Mucosa of stomach (tissue), 1 donor: ENCODE measurements at regions not wholly inside any gene's neighbourhood (a gene's known extent, or its start where the extent isn't known, plus 50 kb on each side); places are given as distances from the start of the nearest gene placed in this dataset.

ENCODE experiments used
- H3K27me3 ChIP-seq: one replicate; pipeline ENCODE4 v1.7.0; 2013; ENCODE audit warnings: mild to moderate bottlenecking, low read length; ENCODE audit not compliant: control insufficient read depth, insufficient read depth
- H3K36me3 ChIP-seq: one replicate; pipeline ENCODE4 v1.7.0; 2013; ENCODE audit warnings: low read length; ENCODE audit not compliant: control insufficient read depth, insufficient read depth
- H3K4me1 ChIP-seq: one replicate; pipeline ENCODE4 v1.7.0; 2013; ENCODE audit warnings: mild to moderate bottlenecking, low read length; ENCODE audit not compliant: control insufficient read depth, insufficient read depth
- H3K4me3 ChIP-seq: one replicate; pipeline ENCODE4 v1.7.0; 2013; ENCODE audit warnings: low read length
- H3K9ac ChIP-seq: one replicate; pipeline ENCODE4 v1.7.0; 2013; ENCODE audit warnings: mild to moderate bottlenecking, low read length, moderate library complexity
- H3K9me3 ChIP-seq: one replicate; pipeline ENCODE4 v1.7.0; 2013; ENCODE audit warnings: mild to moderate bottlenecking, low read length, moderate library complexity; ENCODE audit not compliant: control insufficient read depth
- donor health status: Pancreatic carcinoma.

DNA sequence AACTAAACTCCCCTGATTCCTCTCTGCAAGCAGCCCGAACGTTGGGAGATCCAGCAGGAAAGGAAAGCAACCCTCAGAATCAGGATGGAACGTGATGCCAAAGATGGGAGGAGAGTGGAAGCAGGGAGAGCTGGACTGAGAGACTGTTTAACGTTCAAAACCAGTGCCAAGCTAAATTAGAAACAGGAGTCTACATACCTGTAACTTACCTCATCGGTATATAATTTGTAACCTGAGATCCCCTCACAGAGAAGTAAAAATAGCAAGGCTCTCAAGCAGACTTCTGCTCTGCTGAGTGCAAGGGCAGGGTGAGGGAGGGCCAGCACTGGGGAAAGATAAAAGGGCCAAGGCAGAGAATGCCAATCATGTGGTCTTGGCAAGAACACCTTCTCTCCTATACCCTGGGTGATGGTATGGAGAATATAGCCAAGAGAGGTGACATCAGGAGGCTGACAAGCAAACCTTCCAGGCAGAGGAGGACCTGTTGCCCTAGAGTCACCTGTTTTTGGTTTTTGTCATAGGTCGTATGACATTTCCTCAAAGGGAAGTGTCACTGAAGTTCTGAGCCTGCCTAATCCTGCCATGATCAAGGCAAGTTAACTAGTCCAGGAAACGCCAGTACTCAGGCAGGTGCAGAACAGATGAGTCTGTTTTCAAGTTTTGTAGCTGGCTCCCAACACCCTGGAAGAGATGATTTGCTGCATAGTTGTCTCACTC is 472.0 kb downstream of the NFIB start:
- Histone ChIP-seq H3K9me3 (no peaks in the 10 kb centered on the region), H3K27me3 (no peaks in the 10 kb centered on the region), H3K36me3 (no peaks in the 10 kb centered on the region), H3K4me1 (no peaks in the 10 kb centered on the region), H3K4me3 (no peak overlapping the region), H3K9ac (no peak overlapping the region)

- Histone ChIP-seq H3K4me3 (no peak overlapping the region), H3K9me3 (no peaks in the 10 kb centered on the region), H3K36me3 (no peaks in the 10 kb centered on the region), H3K4me1 (no peaks in the 10 kb centered on the region), H3K9ac (no peak overlapping the region), H3K27me3 (no peaks in the 10 kb centered on the region)
Measured at GRCh38 chr9:13832446-13832845, 481.5 kb downstream of the NFIB start.

DNA sequence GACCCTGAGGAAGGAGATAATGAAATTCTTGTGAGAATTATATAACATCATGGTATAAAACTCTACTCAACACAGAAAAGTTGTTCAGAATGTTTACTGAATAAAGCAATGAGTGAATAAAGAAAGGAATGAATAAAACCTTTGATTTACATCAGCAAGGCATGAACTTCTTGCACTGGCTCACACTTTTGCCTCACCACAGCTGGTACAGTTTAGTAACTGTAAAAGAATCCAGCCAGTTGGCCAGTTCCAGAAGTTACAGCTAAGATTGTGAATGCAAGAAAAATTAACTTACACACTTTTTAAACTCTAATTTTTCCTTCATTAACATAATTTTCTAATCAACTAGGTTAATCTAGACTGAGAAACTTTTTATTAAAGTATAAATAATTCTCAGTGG is 490.9 kb downstream of the NFIB start:
- no peaks in the 10 kb centered on the region for H3K4me1 ChIP-seq
- H3K9me3 ChIP-seq: no peaks in the 10 kb centered on the region
- no peaks in the 10 kb centered on the region for H3K36me3 ChIP-seq
- no peaks in the 10 kb centered on the region for H3K27me3 ChIP-seq
- no peak overlapping the region for H3K4me3 ChIP-seq
- H3K9ac ChIP-seq: no peak overlapping the region

GRCh38 chr9:13817754-13818278 is 496.1 kb downstream of the NFIB start:
- no peaks in the 10 kb centered on the region for H3K36me3 ChIP-seq
- H3K9me3 ChIP-seq: no peaks in the 10 kb centered on the region
- H3K4me3 ChIP-seq: no peak overlapping the region
- no peak overlapping the region for H3K9ac ChIP-seq
- no peaks in the 10 kb centered on the region for H3K4me1 ChIP-seq
- H3K27me3 ChIP-seq: no peaks in the 10 kb centered on the region

DNA sequence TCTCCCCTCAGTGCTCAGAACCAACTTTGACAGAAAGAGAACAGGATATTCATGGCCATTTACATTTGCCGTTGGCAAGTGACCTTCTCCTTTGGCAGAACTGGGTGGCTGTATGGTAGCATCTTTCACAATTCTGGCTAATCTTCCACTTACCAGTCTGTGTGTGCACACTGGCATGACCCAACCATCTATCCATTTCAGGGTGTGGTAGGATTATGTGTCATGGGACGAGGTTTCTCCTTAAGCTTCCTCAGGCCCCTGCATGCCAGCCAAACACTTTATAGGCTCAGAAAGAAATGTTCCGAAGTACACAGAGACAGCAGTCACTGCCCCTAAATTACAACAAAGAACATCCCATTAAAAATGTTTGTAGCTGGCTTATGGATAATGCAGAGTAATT is 497.1 kb downstream of the NFIB start:
- Histone ChIP-seq H3K27me3 (no peaks in the 10 kb centered on the region), H3K4me1 (no peaks in the 10 kb centered on the region), H3K9me3 (no peaks in the 10 kb centered on the region), H3K9ac (no peak overlapping the region), H3K36me3 (no peaks in the 10 kb centered on the region), H3K4me3 (no peak overlapping the region)

DNA sequence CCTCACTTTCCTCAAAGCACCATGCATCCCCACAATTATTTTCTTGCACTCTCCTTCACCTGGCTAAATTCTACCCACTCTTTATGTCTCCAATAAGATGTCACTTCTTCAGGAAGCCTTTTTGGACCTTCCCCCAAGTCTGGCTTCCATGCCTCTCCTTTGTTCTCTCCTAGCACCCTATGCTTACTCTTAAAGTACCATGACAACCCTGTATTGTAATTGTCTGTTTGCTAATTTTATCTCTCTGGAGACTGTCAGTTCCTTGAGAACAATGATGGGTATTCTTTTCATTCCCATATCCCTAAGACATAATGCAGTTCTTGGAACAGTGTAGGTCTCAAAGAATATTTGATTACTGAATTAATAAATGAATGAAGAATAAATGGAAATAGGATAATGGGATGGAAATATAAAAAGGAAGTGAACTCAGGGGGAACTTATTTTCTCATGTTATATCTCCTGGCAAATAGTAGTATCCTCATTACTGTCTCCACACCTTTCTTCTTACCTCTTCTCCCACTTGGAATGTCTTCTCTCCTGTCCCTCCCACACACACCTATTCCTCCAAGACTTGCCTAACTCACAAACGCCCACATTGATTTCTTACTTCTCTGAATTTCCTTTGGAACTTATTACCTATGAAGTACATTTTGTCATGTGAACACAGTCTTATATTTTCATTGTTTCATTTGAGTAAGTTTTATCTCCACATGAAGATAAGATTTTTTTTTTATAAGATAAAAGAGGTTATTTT is 499.1 kb downstream of the NFIB start:
- Histone ChIP-seq H3K27me3 (no peaks in the 10 kb centered on the region), H3K36me3 (no peaks in the 10 kb centered on the region), H3K4me3 (no peak overlapping the region), H3K9me3 (no peaks in the 10 kb centered on the region), H3K4me1 (no peaks in the 10 kb centered on the region), H3K9ac (no peak overlapping the region)

DNA sequence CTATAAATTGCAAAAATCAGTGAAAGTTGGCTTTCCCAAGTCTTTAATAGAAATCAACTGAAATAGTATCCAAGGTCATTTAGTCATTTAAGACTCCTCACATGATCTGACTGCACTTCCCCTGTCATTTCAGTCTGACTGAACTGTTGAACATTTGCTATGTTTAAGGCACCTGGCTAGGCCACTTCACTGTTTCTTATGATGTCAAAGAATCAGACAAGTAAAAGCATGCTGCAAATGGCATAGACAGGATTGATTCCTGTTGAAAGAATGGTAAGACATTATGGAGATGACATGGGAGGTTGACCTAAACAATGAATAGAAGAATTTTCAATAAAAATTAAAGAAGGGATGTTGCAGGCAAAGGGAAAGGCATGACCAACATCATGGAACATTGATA is 502.1 kb downstream of the NFIB start:
- Histone ChIP-seq H3K9me3 (no peaks in the 10 kb centered on the region), H3K36me3 (no peaks in the 10 kb centered on the region), H3K4me1 (no peaks in the 10 kb centered on the region), H3K27me3 (no peaks in the 10 kb centered on the region), H3K4me3 (no peak overlapping the region), H3K9ac (no peak overlapping the region)

- Histone ChIP-seq H3K4me3 (no peak overlapping the region), H3K4me1 (no peaks in the 10 kb centered on the region), H3K9me3 (no peaks in the 10 kb centered on the region), H3K9ac (no peak overlapping the region), H3K27me3 (no peaks in the 10 kb centered on the region), H3K36me3 (no peaks in the 10 kb centered on the region)
Measured at GRCh38 chr9:13810510-13810909, 503.4 kb downstream of the NFIB start.

DNA sequence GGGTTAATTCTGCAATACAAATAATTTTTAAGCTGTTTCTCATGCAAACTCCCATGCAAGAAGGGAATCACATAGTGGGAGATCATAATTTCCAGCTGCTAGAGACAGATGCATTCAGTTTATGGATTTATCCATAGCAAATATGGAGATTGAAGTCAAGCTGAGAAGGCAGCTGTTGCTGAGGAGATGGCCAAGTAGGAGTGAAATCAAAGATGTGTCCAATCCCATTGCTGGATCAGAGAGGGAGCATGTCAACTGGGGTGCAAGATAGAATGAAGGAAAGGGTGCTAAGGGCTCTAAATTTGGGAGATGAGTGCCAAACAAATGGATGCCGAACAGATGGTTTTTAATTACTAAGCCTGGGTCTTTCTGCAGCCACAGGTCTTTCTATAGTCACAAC is 504.5 kb downstream of the NFIB start:
- Histone ChIP-seq H3K9ac (no peak overlapping the region), H3K4me1 (no peaks in the 10 kb centered on the region), H3K27me3 (no peaks in the 10 kb centered on the region), H3K4me3 (no peak overlapping the region), H3K36me3 (no peaks in the 10 kb centered on the region), H3K9me3 (no peaks in the 10 kb centered on the region)

- no peaks in the 10 kb centered on the region for H3K27me3 ChIP-seq
- no peak overlapping the region for H3K4me3 ChIP-seq
- H3K4me1 ChIP-seq: no peaks in the 10 kb centered on the region
- H3K36me3 ChIP-seq: no peaks in the 10 kb centered on the region
- no peaks in the 10 kb centered on the region for H3K9me3 ChIP-seq
- H3K9ac ChIP-seq: no peak overlapping the region
Measured at GRCh38 chr9:13807118-13807517, 506.8 kb downstream of the NFIB start.

DNA sequence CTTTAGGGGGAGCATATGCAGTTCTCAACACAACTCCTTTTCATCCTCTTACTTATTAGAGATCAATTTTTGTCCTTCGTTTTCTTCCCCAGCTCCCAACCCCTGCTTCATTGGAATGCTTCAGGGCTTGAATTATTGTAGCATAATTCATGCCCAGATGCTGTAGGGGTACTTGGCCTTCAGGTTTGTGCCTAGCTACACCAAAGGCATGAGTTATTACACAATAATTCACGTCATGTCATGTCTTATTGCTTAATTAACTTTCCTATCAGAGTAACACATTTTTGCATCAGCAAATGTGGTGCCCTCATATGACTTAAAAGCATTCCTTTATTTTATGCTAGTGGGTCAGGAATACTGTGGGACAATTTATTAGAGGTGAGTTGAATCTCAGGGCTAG is 507.2 kb downstream of the NFIB start:
- no peak overlapping the region for H3K9ac ChIP-seq
- H3K4me3 ChIP-seq: no peak overlapping the region
- H3K27me3 ChIP-seq: no peaks in the 10 kb centered on the region
- no peaks in the 10 kb centered on the region for H3K36me3 ChIP-seq
- no peaks in the 10 kb centered on the region for H3K4me1 ChIP-seq
- no peaks in the 10 kb centered on the region for H3K9me3 ChIP-seq

- no peaks in the 10 kb centered on the region for H3K27me3 ChIP-seq
Measured at GRCh38 chr9:13805546-13805945, 508.4 kb downstream of the NFIB start.

More at GRCh38 chr9:13805546-13805945, 508.4 kb downstream of the NFIB start:
- H3K9ac ChIP-seq: no peak overlapping the region
- no peaks in the 10 kb centered on the region for H3K9me3 ChIP-seq
- no peaks in the 10 kb centered on the region for H3K36me3 ChIP-seq
- H3K4me1 ChIP-seq: no peaks in the 10 kb centered on the region
- no peak overlapping the region for H3K4me3 ChIP-seq
